DND-41 (cell line): ENCODE measurements at regions not wholly inside any gene's neighbourhood (a gene's known extent, or its start where the extent isn't known, plus 50 kb on each side); places are given as distances from the start of the nearest gene placed in this dataset.

Experiments used
- ATAC-seq: fragments of 200-7000 bp; cut with Tn5 transposase; 3 replicates; pipeline ENCODE4 v1.9.1; 2021; ENCODE audit warnings: low read depth; ENCODE audit not compliant: insufficient read depth
- DNase-seq: peaks from one replicate; pipeline ENCODE4 v3.0.0-alpha.2; 2020
- H2AFZ ChIP-seq: 2 replicates; pipeline ENCODE4 v1.6.0; 2012; ENCODE audit warnings: low read depth, low read length
- H3K27ac ChIP-seq: 2 replicates; pipeline ENCODE4 v1.5.1; 2012; ENCODE audit warnings: low read length, inconsistent platforms
- H3K27me3 ChIP-seq: fragments of 200-600 bp; sonication (generic); 2 replicates; pipeline ENCODE4 v1.6.0; 2012; ENCODE audit warnings: low read length, mild to moderate bottlenecking, inconsistent platforms; ENCODE audit not compliant: insufficient read depth, poor library complexity
- H3K36me3 ChIP-seq: 2 replicates; pipeline ENCODE4 v1.5.1; 2012; ENCODE audit warnings: low read length, inconsistent platforms; ENCODE audit not compliant: insufficient read depth
- H3K4me1 ChIP-seq: 2 replicates; pipeline ENCODE4 v1.5.1; 2012; ENCODE audit warnings: mild to moderate bottlenecking, low read length; ENCODE audit not compliant: insufficient read depth
- H3K4me2 ChIP-seq: 2 replicates; pipeline ENCODE4 v1.6.0; 2012; ENCODE audit warnings: mild to moderate bottlenecking, moderate library complexity, low read length, inconsistent platforms; ENCODE audit not compliant: insufficient read depth
- H3K4me3 ChIP-seq, 2 experiments: fragments of 200-600 bp in 1 of 2; shearing (Covaris generic) in 1 of 2; 2 replicates each; pipeline ENCODE4 v1.5.1; 2012 to 2016; ENCODE audit warnings: inconsistent platforms in 2 of 2, low read length in 2 of 2, mild to moderate bottlenecking in 2 of 2, low read depth in 1 of 2, moderate library complexity in 1 of 2
- H3K79me2 ChIP-seq: 2 replicates; pipeline ENCODE4 v1.6.0; 2012; ENCODE audit warnings: low read length, inconsistent platforms; ENCODE audit not compliant: insufficient read depth
- H3K9ac ChIP-seq: 2 replicates; pipeline ENCODE4 v1.6.0; 2012; ENCODE audit warnings: low read depth, mild to moderate bottlenecking, inconsistent platforms, low read length, moderate library complexity
- H3K9me3 ChIP-seq: 2 replicates; pipeline ENCODE4 v1.5.1; 2012; ENCODE audit warnings: low read length, moderate library complexity, mild to moderate bottlenecking, inconsistent platforms; ENCODE audit not compliant: insufficient read depth, severe bottlenecking
- H4K20me1 ChIP-seq: 2 replicates; pipeline ENCODE4 v1.6.0; 2012; ENCODE audit warnings: low read length; ENCODE audit not compliant: insufficient read depth
- CTCF ChIP-seq: IDR thresholded peaks from 2 replicates; pipeline ENCODE4 v1.5.1; 2012; ENCODE audit warnings: borderline replicate concordance, low read length, moderate library complexity, mild to moderate bottlenecking; ENCODE audit not compliant: poor library complexity, severe bottlenecking; ENCODE audit errors: extremely low read depth
- EZH2 ChIP-seq: IDR thresholded peaks from 3 replicates; pipeline ENCODE4 v1.6.1; 2012; ENCODE audit warnings: borderline replicate concordance, low read depth, mild to moderate bottlenecking, moderate library complexity, low read length, inconsistent platforms; ENCODE audit not compliant: severe bottlenecking

GRCh38 chr11:100459811-100460210 is 227.3 kb upstream of the ARHGAP42 start:
- H3K4me1 ChIP-seq, result no peaks in the 10 kb centered on the region
- no peaks in the 10 kb centered on the region for H3K36me3 ChIP-seq
- no peaks in the 10 kb centered on the region for H3K27me3 ChIP-seq
- H3K9ac ChIP-seq, result no peak overlapping the region
- no peak overlapping the region for H3K4me2 ChIP-seq
- H3K79me2 ChIP-seq, result no peaks in the 10 kb centered on the region
- H3K9me3 ChIP-seq, result no peaks in the 10 kb centered on the region
- no peak overlapping the region for H3K27ac ChIP-seq
- TF ChIP-seq EZH2 (no peak), CTCF (no peak)
- H3K4me3 ChIP-seq, result no peak overlapping the region
- H2AFZ ChIP-seq, result no peak overlapping the region
- no peak for DNase-seq
- H4K20me1 ChIP-seq, result no peaks in the 10 kb centered on the region
- no peak for ATAC-seq

GRCh38 chr11:100460426-100460825 is 226.7 kb upstream of the ARHGAP42 start:
- TF ChIP-seq EZH2 (no peak), CTCF (no peak)
- ATAC-seq, result no peak

GRCh38 chr11:100467821-100468508 is 219.1 kb upstream of the ARHGAP42 start:
- TF ChIP-seq CTCF (no peak), EZH2 (no peak)
- no peaks in the 10 kb centered on the region for H3K79me2 ChIP-seq
- ATAC-seq (peak; percentile 42; the same call in 1 of the 3 replicates), DNase-seq (no peak)
- no peak overlapping the region for H3K9ac ChIP-seq
- no peak overlapping the region for H3K4me3 ChIP-seq
- no peaks in the 10 kb centered on the region for H3K36me3 ChIP-seq
- peak overlapping the region; percentile 10; the same call in 1 of the 2 replicates for H2AFZ ChIP-seq
- peak overlapping the region; percentile 34; the same call in 1 of the 2 replicates for H3K4me2 ChIP-seq
- no peak overlapping the region for H3K27ac ChIP-seq
- H4K20me1 ChIP-seq, result no peaks in the 10 kb centered on the region
- H3K9me3 ChIP-seq, result no peaks in the 10 kb centered on the region
- no peaks in the 10 kb centered on the region for H3K4me1 ChIP-seq
- no peaks in the 10 kb centered on the region for H3K27me3 ChIP-seq

More at GRCh38 chr11:100460426-100460825, 226.7 kb upstream of the ARHGAP42 start:
- no peaks in the 10 kb centered on the region for H3K36me3 ChIP-seq
- H3K27me3 ChIP-seq, result no peaks in the 10 kb centered on the region
- DNase-seq, result no peak
- H3K9me3 ChIP-seq, result no peaks in the 10 kb centered on the region
- no peaks in the 10 kb centered on the region for H4K20me1 ChIP-seq
- H3K4me2 ChIP-seq, result no peak overlapping the region
- no peak overlapping the region for H3K4me3 ChIP-seq
- no peak overlapping the region for H3K27ac ChIP-seq
- no peak overlapping the region for H2AFZ ChIP-seq
- H3K4me1 ChIP-seq, result no peaks in the 10 kb centered on the region
- no peak overlapping the region for H3K9ac ChIP-seq
- no peaks in the 10 kb centered on the region for H3K79me2 ChIP-seq
